T-helper 22 cell (primary cell): ENCODE measurements at regions not wholly inside any gene's neighbourhood (a gene's known extent, or its start where the extent isn't known, plus 50 kb on each side); places are given as distances from the start of the nearest gene placed in this dataset.

Experiments
- DNase-seq: peaks from one replicate; pipeline ENCODE4 v3.0.0-alpha.2; 2020; ENCODE audit warnings: low read depth

GRCh38 chr19:27689734-27690241 is 1523.2 kb downstream of the UQCRFS1 start:
- no peak for DNase-seq

- no peak for DNase-seq
These were observed 1528.7 kb downstream of the UQCRFS1 start for GRCh38 chr19:27684293-27684692.

GRCh38 chr19:27681972-27682371 is 1531.0 kb downstream of the UQCRFS1 start:
- DNase-seq = no peak

GRCh38 chr19:27679905-27680304 is 1533.0 kb downstream of the UQCRFS1 start:
- DNase-seq = no peak

- no peak for DNase-seq
These were observed 1533.6 kb downstream of the UQCRFS1 start for GRCh38 chr19:27679399-27679798.

GRCh38 chr19:27676877-27677276 is 1536.1 kb downstream of the UQCRFS1 start:
- no peak for DNase-seq

- no peak for DNase-seq
These were observed 1536.6 kb downstream of the UQCRFS1 start for GRCh38 chr19:27676334-27676733.

GRCh38 chr19:27675771-27676170 is 1537.2 kb downstream of the UQCRFS1 start:
- no peak for DNase-seq

GRCh38 chr19:27674701-27675100 is 1538.2 kb downstream of the UQCRFS1 start:
- DNase-seq = no peak

- DNase-seq = no peak
These were observed 1539.0 kb downstream of the UQCRFS1 start for GRCh38 chr19:27673986-27674385.

GRCh38 chr19:27672309-27673047 is 1540.5 kb downstream of the UQCRFS1 start:
- DNase-seq = no peak

GRCh38 chr19:27671876-27672275 is 1541.1 kb downstream of the UQCRFS1 start:
- DNase-seq = no peak

- no peak for DNase-seq
These were observed 1552.5 kb downstream of the UQCRFS1 start for GRCh38 chr19:27660428-27660827.

GRCh38 chr19:27657271-27658051 is 1555.5 kb downstream of the UQCRFS1 start:
- DNase-seq = no peak

- DNase-seq = no peak
These were observed 1558.5 kb downstream of the UQCRFS1 start for GRCh38 chr19:27654266-27654990.

GRCh38 chr19:27652796-27653195 is 1560.2 kb downstream of the UQCRFS1 start:
- no peak for DNase-seq

- no peak for DNase-seq
These were observed 1560.7 kb downstream of the UQCRFS1 start for GRCh38 chr19:27652281-27652680.

GRCh38 chr19:27647423-27647822 is 1565.5 kb downstream of the UQCRFS1 start:
- no peak for DNase-seq

GRCh38 chr19:27635401-27635800 is 1577.5 kb downstream of the UQCRFS1 start:
- no peak for DNase-seq

GRCh38 chr19:27618006-27618405 is 1594.9 kb downstream of the UQCRFS1 start:
- no peak for DNase-seq

- DNase-seq = no peak
These were observed 1632.0 kb downstream of the UQCRFS1 start for GRCh38 chr19:27580906-27581305.
